ENCODE measurements at regions not wholly inside any gene's neighbourhood (a gene's known extent, or its start where the extent isn't known, plus 50 kb on each side); places are given as distances from the start of the nearest gene placed in this dataset.
"Not testable (repeated sequence)": the region's sequence is repeated elsewhere in the genome, so short reads cannot be mapped to it uniquely, and the experiment has no call there.

GRCh38 chr5:125992050-125992449, 431.2 kb upstream of the GRAMD2B start:
- TF ChIP-seq CTCF (IDR thresholded peaks at IDR 0.05; ENCODE audit: low read depth, low read length): no peak
- no peak for DNase-seq (ENCODE audit: extremely low read depth, low read depth)

DNA sequence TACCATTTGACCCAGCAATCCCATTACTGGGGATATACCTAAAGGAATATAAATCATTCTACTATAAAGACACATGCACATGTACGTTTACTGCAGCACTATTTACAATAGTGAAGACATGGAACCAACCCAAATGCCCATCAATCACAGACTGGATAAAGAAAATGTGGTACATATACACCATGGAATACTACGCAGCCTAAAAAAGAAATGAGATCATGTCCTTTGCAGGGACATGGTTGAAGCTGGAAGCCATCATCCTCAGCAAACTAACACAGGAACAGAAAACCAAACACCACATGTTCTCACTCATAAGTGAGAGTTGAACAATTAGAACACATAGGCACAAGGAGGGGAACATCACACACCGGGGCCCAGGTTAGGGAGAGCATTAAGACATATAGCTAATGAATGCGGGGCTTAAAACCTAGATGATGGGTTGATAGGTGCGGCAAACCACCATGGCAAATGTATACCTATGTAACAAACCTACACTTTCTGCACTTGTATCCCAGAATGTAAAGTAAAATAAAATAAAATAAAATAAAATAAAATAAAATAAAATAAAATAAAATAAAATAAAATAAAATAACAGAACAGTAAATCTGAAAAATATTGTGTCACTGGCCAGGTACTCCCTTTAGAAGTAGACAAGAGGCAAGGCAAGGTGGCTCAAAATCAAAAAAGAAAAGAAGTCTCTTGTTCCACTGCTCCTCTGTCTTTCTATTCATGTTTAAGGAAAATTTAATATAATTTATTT, 423.8 kb upstream of the GRAMD2B start:
- DNase-seq (ENCODE audit: extremely low read depth, low read depth): not testable (repeated sequence)

DNA sequence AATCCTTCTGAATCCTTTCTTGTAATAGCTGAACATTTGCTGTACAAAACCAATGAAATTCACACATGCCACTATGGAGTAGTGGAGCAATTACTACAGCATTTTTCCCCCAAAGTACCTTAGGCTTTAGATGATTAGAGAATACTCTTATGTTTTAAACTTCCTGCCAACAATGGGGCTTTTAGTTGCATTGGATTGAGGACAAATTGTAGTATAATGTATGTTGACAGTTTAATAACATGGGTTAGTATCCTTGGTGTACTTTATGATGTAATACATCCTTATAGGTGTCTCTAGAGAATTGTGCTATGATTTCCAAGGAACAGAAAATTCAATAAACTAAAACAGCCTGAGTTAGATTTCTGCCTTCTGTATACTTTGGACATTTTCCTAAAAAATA, 422.7 kb upstream of the GRAMD2B start:
- no peak for TF ChIP-seq CTCF (IDR thresholded peaks at IDR 0.05; ENCODE audit: low read depth, low read length)
- no peak for DNase-seq (ENCODE audit: extremely low read depth, low read depth)

GRCh38 chr5:126002222-126002897, 420.8 kb upstream of the GRAMD2B start:
- peak; percentile 80 for DNase-seq (ENCODE audit: extremely low read depth, low read depth)
- no peak for TF ChIP-seq CTCF (IDR thresholded peaks at IDR 0.05; ENCODE audit: low read depth, low read length)

DNA sequence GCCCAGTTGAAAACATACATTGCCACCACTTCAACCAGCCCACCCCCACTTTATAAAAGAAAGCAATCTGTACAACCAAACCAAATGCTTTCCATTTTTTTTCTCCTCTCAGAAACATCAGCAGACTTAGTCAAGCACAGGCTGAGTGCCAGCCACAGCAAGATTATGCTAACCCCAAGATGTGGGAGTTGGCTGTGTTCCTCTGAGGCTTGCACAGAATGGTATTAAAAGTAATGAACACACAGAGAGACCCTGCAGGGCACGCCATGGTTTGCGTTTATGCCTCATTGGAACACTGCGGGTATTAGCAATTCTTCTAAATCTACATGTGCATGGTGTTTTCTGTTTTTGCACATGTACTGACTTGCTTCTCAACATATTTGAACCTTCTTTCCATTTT, 419.9 kb upstream of the GRAMD2B start:
- DNase-seq (ENCODE audit: extremely low read depth, low read depth): peak; percentile 49
- no peak for TF ChIP-seq CTCF (IDR thresholded peaks at IDR 0.05; ENCODE audit: low read depth, low read length)

DNA sequence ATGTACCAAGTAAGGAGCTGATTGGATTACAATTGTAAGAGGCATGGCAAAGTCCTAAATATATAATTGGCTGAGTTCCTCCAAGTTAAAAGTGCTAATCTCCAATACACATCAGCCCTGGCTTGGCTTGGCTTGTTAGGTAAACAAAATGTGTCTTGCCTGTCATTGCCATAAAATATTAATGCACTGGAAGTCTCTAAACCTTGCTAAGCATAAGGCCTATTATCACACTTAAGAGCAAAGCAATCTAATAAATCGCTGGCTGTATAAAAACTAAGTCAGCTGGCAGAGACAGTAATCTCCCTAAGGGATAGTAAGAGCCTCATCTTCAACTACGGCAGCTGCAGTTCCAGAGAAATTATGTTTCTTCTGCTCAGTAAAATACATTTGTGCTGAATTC, 418.6 kb upstream of the GRAMD2B start:
- no peak for DNase-seq (ENCODE audit: extremely low read depth, low read depth)
- no peak for TF ChIP-seq CTCF (IDR thresholded peaks at IDR 0.05; ENCODE audit: low read depth, low read length)

DNA sequence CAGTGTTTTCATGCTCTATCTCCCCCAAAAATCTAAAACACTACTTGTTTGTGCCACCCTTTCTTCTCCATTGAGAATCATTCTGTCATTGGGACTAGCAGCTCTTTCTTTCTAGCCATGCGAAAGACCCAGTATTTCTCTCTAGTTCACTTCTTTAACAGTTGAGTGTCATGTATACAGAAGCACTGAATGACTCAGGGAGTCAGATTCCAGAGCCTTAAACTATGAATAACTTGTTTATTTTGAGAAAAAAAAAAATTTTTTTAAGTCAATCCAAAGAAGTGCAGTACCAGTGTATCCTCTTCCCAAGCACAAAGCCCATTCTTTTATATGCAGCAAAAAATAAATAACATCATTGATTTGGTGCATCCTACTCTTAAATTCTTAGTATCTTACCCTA, 415.4 kb upstream of the GRAMD2B start:
- no peak for DNase-seq (ENCODE audit: extremely low read depth, low read depth)
- TF ChIP-seq CTCF (IDR thresholded peaks at IDR 0.05; ENCODE audit: low read depth, low read length): no peak

Data from AG09319 (cell line).